Activated naive CD8-positive, alpha-beta T cell treated with anti-CD3 and anti-CD28 coated beads, Interleukin-2, amount 10 ng/mL, durations not matched to agents 7 days and 5 days (primary cell): ENCODE measurements at regions not wholly inside any gene's neighbourhood (a gene's known extent, or its start where the extent isn't known, plus 50 kb on each side); places are given as distances from the start of the nearest gene placed in this dataset.

Experiments
- ATAC-seq: fragments of 150-1000 bp; cut with Tn5 transposase; one replicate; pipeline ENCODE4 v1.10.0; 2021; ENCODE audit warnings: low read depth, moderate library complexity
- POLR2A ChIA-PET: fragments of 350-600 bp; sonication (Branson Sonifier 250); formaldehyde crosslinking; loops from one replicate; lab custom pipeline; 2021; ENCODE audit warnings: antibody characterized with exemption; lab: Charles Lee
- DNase-seq: peaks from one replicate; pipeline ENCODE4 v3.0.0; 2021
- H3K27ac Mint-ChIP-seq: one replicate; pipeline ENCODE4 v1.8.0; 2022; ENCODE audit warnings: mild to moderate bottlenecking, mixed read lengths
- H3K27me3 Mint-ChIP-seq: one replicate; pipeline ENCODE4 v1.8.0; 2022; ENCODE audit warnings: mild to moderate bottlenecking, moderate library complexity, mixed read lengths
- H3K36me3 Mint-ChIP-seq: one replicate; pipeline ENCODE4 v1.8.0; 2021; ENCODE audit warnings: mild to moderate bottlenecking, mixed read lengths
- H3K4me1 Mint-ChIP-seq: one replicate; pipeline ENCODE4 v1.8.0; 2021; ENCODE audit warnings: mixed read lengths
- H3K4me3 Mint-ChIP-seq: one replicate; pipeline ENCODE4 v1.8.0; 2022; ENCODE audit warnings: mild to moderate bottlenecking, moderate library complexity, mixed read lengths
- H3K9me3 Mint-ChIP-seq: one replicate; pipeline ENCODE4 v1.8.0; 2021; ENCODE audit warnings: mixed read lengths

DNA sequence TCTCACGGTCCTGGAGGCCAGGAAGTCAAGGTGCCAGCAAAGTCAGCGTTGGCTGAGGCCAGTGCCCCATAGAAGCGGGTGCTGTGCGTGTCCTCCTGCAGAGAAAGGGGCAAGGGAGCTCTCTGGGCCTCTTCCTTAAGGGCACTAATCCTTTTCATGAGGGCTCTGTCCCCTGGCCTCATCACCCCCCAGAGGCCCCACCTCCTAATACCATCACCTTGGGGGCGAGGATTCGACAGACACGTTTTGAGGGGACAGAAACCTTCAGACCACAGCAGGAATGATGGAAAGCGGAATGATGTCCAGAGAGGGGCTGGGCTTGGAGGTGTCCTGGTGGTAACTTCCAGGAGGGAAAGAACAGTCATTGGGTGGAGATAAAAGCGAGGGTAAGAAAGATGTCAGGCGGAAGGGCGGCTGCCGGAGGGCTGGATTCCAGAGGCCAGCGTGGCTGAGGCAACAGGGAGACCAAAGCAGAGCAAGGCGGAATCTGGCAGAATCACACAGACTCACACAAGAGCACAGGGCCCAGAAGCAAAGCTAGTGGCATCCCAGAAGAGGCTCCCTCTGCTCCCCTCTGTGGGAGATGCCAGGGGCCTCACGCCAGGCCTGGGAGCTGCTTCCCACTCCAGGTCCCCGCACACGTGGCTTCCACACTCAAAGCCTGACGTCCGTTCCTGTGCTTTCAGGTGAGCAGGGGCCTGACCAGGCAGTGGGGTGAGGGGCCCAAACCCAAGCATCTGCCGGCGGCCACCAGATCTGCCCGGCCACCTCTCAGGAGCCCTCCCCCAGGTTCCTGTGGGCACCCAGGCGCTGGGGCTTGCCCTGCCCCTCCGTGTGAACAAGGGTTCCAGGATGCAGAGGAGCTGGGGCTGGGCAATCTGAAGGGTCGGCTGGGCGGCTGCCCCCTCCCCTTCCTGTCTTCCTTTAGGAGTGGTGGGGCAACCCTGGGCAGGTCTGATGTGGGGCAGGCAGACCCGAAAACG lies 784.5 kb downstream of the BRD1 start:
- Mint-ChIP-seq H3K27me3 (peaks cover 2% of the 10 kb centered on the region), H3K4me3 (no peak overlapping the region), H3K36me3 (no peaks in the 10 kb centered on the region), H3K27ac (no peak overlapping the region), H3K4me1 (no peaks in the 10 kb centered on the region), H3K9me3 (no peaks in the 10 kb centered on the region)
- DNase-seq (peak; percentile 5), ATAC-seq (no peak)
- POLR2A ChIA-PET: no interaction called here

DNA sequence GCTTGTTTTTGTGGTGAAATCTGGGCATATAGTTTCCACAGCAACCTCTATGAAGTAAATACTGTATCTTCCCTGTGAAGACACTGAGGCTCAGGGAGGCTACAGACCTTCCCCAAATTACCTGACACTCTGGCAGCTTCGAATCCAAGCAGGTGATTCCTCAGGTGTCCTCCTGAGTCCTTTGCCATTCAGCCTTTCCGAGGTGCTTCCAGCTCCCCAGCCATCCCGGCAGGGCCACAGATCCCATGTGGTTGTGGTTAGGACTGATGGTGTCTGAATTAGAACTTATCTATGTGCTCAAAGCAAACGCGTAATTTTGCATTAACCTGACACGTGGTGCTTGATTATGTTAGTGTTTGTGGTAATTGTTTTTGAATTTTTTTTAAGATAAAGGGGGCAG lies 785.6 kb downstream of the BRD1 start:
- DNase-seq: peak; percentile 5
- no peak for ATAC-seq
- POLR2A ChIA-PET: no interaction called here
- Mint-ChIP-seq H3K9me3 (no peaks in the 10 kb centered on the region), H3K27ac (no peak overlapping the region), H3K4me1 (no peaks in the 10 kb centered on the region), H3K36me3 (no peaks in the 10 kb centered on the region), H3K4me3 (no peak overlapping the region), H3K27me3 (peaks cover 2% of the 10 kb centered on the region)

DNA sequence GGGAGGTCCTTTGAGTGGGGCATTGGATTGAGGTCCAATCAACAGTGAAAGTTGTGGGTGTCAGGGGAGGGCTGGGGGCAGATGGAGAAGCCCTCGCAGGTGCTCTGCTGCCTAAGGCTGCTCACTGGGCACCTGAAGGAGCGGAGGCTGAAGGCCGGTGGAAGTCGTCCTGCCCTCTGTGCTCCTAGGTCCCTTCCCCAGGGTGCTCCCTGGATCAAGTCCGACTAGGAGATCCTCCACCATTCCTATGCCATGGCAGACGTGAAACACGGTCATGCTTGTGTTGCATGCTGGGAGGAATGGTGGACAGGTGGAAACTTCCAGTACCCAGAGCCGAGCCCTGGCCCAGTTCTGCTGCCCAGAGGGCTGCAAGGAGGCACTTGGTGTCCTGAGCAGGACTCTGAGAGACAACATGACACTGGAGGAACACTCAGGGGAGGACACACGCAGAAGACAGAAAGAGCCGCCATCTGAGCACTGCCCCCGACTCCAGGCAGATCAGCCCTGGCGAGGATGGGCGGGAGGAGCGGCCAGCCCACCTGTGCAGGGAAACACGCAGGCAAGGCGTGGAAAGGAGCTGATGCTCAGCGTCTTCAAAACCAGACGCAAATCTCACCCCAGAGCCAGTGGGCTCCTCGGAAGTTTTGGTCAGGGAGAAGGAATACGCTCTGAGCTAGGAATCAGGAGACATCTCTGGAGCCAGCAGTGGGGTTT lies 786.8 kb downstream of the BRD1 start:
- ATAC-seq (no peak), DNase-seq (no peak)
- Mint-ChIP-seq H3K27ac (no peak overlapping the region), H3K36me3 (no peaks in the 10 kb centered on the region), H3K27me3 (peaks cover 2% of the 10 kb centered on the region), H3K4me1 (no peaks in the 10 kb centered on the region), H3K9me3 (no peaks in the 10 kb centered on the region), H3K4me3 (no peak overlapping the region)
- POLR2A ChIA-PET: no interaction called here

DNA sequence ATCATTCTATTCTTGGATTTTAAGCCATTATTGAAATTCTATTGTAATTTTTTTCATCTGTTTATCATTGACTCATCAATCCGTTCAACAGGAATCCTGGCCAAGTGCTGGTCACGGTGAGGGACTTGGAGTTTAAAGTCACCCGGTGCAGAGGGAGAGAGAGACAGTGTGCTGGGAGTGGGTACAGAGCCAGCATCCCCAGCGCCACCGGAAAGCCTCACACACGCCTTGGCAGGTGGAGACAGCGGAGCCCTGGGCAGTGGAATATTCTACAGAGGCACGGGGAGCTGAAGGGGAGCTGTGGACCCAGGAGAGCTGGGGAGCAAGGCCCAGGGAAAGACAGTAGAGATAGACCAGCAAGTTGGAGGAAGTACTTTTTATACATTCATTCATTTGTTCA lies 787.6 kb downstream of the BRD1 start:
- Mint-ChIP-seq H3K27ac (no peak overlapping the region), H3K4me1 (no peaks in the 10 kb centered on the region), H3K36me3 (no peaks in the 10 kb centered on the region), H3K9me3 (no peaks in the 10 kb centered on the region), H3K27me3 (peaks cover 2% of the 10 kb centered on the region), H3K4me3 (no peak overlapping the region)
- no peak for DNase-seq
- POLR2A ChIA-PET: no interaction called here
- no peak for ATAC-seq

DNA sequence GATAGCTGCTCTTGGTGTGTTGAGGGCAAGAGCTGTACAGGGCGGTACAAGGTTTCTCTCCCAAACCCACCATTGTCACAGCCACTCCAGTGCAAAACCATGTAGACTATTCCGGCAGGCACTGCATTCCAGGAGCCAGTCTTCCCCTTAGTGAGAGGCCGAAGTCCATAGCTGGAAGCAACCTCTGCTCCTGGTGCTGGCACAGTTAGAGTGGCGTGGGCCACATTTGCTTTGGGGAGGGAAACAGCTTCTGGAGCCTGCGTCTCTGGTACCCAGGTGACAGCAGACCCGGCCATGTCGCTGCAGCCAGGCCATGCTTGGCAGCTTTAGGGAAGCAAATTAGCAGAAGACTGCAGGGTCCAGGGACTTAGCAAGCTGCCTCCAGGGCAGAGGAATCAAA lies 788.0 kb downstream of the BRD1 start:
- Mint-ChIP-seq H3K36me3 (no peaks in the 10 kb centered on the region), H3K4me1 (no peaks in the 10 kb centered on the region), H3K4me3 (no peak overlapping the region), H3K27me3 (peaks cover 2% of the 10 kb centered on the region), H3K9me3 (no peaks in the 10 kb centered on the region), H3K27ac (no peak overlapping the region)
- DNase-seq (no peak), ATAC-seq (no peak)
- POLR2A ChIA-PET: no interaction called here

DNA sequence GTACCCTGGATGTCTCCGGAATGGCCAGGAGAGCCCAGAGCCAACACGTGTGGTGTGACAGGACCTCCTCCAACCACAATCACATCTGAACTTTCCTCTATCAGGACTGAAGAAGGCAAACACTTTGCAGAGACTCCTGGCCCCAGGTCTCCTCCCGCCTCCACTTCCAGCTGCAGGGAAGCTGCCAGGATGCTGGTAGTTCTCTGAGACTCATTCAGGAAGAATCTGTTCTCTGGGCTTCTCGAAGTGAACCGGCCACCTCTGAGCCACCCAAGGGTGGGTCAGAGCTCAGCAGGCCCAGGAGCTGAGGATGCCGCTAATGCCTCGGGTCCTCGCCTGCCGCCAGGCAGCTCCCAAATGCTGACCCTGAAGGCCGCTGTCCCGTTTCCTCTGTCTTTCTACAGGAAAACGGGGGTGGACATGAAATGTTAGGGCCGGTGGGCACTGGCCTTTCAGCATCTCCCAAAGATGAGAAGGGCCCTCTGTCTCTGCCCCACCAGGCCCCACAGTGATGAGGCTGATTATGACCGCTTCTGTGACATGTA lies 789.9 kb downstream of the BRD1 start:
- H3K27me3 Mint-ChIP-seq: no peaks in the 10 kb centered on the region
- POLR2A ChIA-PET: no interaction called here

DNA sequence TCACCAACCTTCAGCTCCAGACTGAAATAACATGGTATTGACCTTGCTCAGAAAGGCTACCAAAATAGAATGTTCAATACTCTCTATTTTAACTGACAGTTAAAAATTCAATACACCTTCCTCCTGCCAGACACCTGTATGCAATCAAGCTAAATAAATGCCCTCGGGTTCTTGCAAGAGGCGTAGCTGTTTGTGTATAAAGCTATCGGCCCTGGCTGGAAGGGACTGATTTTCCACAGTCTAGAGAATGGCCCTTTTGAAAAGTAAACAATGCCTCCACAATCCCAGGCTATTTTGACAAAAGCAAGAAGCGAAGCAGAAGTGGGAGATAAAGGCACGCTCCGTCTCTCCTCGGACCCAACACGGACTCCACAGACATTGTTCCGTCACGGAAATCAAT lies 791.2 kb downstream of the BRD1 start:
- no peak for DNase-seq
- Mint-ChIP-seq H3K36me3 (no peaks in the 10 kb centered on the region), H3K27ac (no peak overlapping the region), H3K4me1 (no peaks in the 10 kb centered on the region), H3K27me3 (no peaks in the 10 kb centered on the region), H3K4me3 (no peak overlapping the region), H3K9me3 (no peaks in the 10 kb centered on the region)
- no peak for ATAC-seq
- POLR2A ChIA-PET: no interaction called here

More for the DNA sequence above, 789.9 kb downstream of the BRD1 start:
- ATAC-seq (no peak), DNase-seq (no peak)
- Mint-ChIP-seq H3K4me3 (no peak overlapping the region), H3K9me3 (no peaks in the 10 kb centered on the region), H3K36me3 (no peaks in the 10 kb centered on the region), H3K27ac (no peak overlapping the region), H3K4me1 (no peaks in the 10 kb centered on the region)

DNA sequence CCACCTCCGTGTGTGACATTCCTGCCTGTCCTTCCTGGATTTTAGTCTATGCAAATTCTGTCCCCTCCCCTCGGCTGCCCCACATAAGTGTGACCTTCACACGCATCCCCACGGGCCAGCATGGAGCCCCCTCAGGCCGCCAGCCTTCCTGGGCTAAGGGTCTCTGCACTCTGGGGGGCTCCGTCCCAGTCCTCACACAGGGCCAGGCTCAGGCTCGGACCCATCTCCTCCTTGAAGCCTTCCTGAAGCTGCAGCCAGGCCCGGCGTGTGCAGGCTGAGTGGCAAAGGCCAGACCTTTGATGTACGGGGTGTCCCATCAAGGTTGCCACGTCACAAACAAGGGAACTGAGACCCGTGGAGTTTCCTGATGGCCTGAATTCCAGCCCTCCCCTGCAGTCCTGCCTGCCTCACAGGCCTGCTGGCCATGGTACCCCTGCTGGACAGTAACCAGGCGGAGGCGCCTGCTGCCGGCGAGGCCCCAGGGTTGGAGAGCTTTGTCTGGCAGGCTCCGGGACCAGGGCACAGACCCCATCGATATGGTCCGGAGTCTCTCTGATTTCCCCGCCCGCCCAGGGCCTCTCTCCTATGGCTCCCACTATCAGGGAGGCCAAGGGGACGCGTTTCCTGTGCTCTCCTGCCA lies 791.7 kb downstream of the BRD1 start:
- DNase-seq (no peak), ATAC-seq (no peak)
- Mint-ChIP-seq H3K27ac (no peak overlapping the region), H3K27me3 (no peaks in the 10 kb centered on the region), H3K4me3 (no peak overlapping the region), H3K4me1 (no peaks in the 10 kb centered on the region), H3K36me3 (no peaks in the 10 kb centered on the region), H3K9me3 (no peaks in the 10 kb centered on the region)
- POLR2A ChIA-PET: no interaction called here

DNA sequence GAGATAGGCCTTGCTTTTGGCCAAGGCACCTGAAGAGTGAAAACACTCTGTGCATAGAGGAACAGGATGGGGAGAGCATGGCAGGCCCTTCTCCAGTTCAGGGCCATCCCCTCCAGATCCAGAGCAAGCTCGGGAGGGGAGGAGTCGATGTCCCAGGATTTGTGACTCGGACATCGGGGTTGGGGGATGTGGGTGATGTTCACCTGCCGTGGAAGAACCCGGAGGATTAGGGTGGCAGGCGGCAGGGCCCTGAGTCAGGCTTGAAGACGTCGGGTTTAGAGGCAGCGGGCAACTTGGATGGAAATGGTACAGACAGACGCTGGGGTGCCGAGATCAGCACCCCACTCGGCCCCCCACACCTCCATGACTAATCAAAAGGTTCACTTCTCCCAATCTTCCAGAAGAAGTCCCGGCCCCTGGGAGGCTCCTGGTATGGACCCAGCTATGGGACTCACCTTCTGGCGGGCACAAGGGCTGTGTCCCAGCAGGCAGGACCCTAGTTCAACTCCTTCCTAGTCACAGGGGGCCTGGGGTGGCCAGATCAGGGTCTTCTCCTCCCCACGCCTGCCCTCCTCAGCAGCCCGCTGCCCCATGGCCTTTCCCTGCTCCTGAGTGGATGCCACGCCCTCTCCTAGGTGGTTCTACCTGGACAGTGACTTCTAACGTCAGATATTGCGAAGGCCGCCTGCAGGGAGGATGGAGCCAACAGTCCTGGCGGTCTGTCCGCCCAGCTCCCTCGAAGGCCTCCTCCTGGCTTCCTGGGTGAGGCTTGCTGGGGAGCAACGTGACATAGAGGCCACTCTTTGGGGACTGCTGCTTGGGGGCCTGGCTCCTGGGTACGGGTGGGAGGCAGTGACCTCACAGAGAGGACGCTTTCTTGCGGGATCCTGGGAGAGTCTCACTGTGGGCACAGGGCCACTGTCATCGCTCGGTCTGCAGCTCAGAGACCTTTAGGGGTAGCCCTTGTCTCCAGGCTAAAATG lies 792.5 kb downstream of the BRD1 start:
- Mint-ChIP-seq H3K27me3 (no peaks in the 10 kb centered on the region), H3K4me3 (no peak overlapping the region), H3K27ac (no peak overlapping the region), H3K9me3 (no peaks in the 10 kb centered on the region), H3K4me1 (no peaks in the 10 kb centered on the region), H3K36me3 (no peaks in the 10 kb centered on the region)
- POLR2A ChIA-PET: no interaction called here
- DNase-seq (no peak), ATAC-seq (no peak)

DNA sequence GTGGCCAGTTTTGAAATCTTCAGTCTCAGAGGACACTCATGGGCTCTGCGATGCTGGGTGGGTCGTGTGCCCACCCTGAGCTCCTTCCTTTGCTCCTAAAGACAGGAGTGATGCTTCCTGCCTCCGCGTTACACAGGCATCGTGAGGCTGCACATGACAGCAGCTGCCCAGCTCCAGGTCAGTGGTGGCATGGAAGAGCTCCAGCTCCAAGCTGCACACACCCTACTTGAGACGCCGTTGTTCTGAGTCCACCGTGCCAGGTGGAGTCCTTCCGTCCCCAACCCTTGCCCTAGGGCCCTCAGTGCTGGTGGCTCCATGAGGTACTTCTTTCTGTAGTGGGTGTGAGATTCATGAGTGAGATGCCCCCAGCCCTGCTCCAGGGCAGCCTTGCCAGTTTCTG lies 794.1 kb downstream of the BRD1 start:
- Mint-ChIP-seq H3K4me1 (no peaks in the 10 kb centered on the region), H3K4me3 (no peak overlapping the region), H3K9me3 (no peaks in the 10 kb centered on the region), H3K36me3 (no peaks in the 10 kb centered on the region), H3K27ac (no peak overlapping the region), H3K27me3 (no peaks in the 10 kb centered on the region)
- ATAC-seq (no peak), DNase-seq (no peak)
- POLR2A ChIA-PET: no interaction called here

DNA sequence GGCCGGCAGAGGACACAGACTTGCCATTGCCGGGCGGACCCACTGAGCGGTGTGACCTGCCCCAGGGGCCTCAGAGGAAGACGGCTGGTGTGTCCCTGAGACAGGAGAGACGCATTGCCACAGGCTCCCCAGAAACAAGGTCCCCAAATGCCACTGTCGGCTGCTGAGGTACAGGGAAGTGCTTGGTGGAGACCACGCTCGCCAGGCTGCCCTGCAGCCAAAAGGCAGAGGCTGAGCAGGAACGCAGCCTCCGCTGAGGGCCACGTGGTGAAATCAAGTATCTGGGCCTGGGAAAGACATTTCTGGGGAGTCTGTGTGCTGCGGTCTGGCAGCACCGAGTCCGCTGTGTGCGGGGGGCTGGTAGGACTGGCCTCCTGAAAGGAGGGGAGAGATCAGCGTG lies 794.9 kb downstream of the BRD1 start:
- DNase-seq (no peak), ATAC-seq (no peak)
- H3K27me3 Mint-ChIP-seq: no peaks in the 10 kb centered on the region
- POLR2A ChIA-PET: no interaction called here
- no peaks in the 10 kb centered on the region for H3K4me1 Mint-ChIP-seq
- no peak overlapping the region for H3K4me3 Mint-ChIP-seq
- H3K9me3 Mint-ChIP-seq: no peaks in the 10 kb centered on the region
- H3K27ac Mint-ChIP-seq: no peak overlapping the region
- no peaks in the 10 kb centered on the region for H3K36me3 Mint-ChIP-seq

DNA sequence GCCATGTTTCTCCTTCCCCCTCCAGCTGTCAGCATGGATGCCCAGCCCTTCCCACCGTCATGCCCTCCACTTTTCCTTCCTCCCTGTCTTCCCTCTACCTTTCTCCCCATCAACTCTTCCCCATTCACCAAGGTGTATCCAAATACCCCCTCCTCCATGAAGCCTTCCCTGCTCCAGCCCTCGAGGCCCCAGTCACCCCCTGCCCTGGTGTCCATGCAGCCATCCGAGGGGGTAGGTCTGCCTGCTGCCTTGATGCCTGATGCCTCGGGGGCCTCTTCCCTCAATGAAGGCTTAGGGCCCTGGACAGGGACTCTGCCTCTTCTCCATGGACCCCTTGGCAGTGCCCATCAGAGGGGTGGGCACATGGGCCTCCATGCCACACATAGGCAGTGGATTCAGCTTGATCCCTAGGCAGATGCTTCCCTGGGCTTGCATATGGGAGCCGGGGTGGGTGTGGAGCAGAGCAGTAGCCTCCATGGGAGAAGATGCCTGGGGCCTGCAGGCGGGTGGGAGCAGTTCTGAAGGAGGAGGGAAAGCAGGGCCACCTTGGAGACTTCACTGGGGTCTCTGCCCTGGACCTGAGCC lies 795.8 kb downstream of the BRD1 start:
- DNase-seq (no peak), ATAC-seq (no peak)
- Mint-ChIP-seq H3K27me3 (no peaks in the 10 kb centered on the region), H3K4me3 (no peak overlapping the region), H3K27ac (no peak overlapping the region), H3K36me3 (no peaks in the 10 kb centered on the region), H3K4me1 (no peaks in the 10 kb centered on the region), H3K9me3 (no peaks in the 10 kb centered on the region)
- POLR2A ChIA-PET: no interaction called here
